ENCODE measurements at regions not wholly inside any gene's neighbourhood (a gene's known extent, or its start where the extent isn't known, plus 50 kb on each side); places are given as distances from the start of the nearest gene placed in this dataset.

GRCh38 chr2:193549661-193550060 is 1354.9 kb upstream of the TMEFF2 start:
- H3K36me3 Mint-ChIP-seq (ENCODE audit: insufficient read depth, unreplicated experiment) = peaks cover 6% of the 10 kb centered on the region
- H3K4me1 ChIP-seq = peaks cover 7% of the 10 kb centered on the region
- peaks cover 37% of the 10 kb centered on the region for H3K9me3 Mint-ChIP-seq (ENCODE audit: unreplicated experiment)
- H3K27me3 Mint-ChIP-seq (ENCODE audit: insufficient read depth, unreplicated experiment) = no peaks in the 10 kb centered on the region
- ChIA-PET CTCF (no interaction called here), POLR2A (no interaction called here)
- DNase-seq = no peak
- H3K36me3 ChIP-seq (ENCODE audit: control insufficient read depth, insufficient read depth, low read length) = no peaks in the 10 kb centered on the region
- peaks cover 9% of the 10 kb centered on the region for H3K4me1 Mint-ChIP-seq (ENCODE audit: low read depth, unreplicated experiment)
- no peak overlapping the region for H3K27ac Mint-ChIP-seq (ENCODE audit: unreplicated experiment)
- H3K9me3 ChIP-seq = peaks cover 13% of the 10 kb centered on the region
- TF ChIP-seq CTCF (IDR thresholded peaks at IDR 0.05; ENCODE audit: insufficient read depth in 1 of 2, low read depth in 1 of 2, low read length in 1 of 2, severe bottlenecking in 1 of 2, unreplicated experiment in 1 of 2) = no peak
- BruUV-seq (replicated peaks) = no TSS peak
- no peaks in the 10 kb centered on the region for H3K27me3 ChIP-seq (replicated peaks; ENCODE audit: control insufficient read depth, insufficient read depth, low read length)
- intact Hi-C loops (cut with micrococcal nuclease; ENCODE audit: unreplicated experiment) = no loop called here
- H3K4me3 Mint-ChIP-seq (ENCODE audit: unreplicated experiment) = no peak overlapping the region
- H3K4me3 ChIP-seq (ENCODE audit: low read depth, low read length) = no peak overlapping the region

DNA sequence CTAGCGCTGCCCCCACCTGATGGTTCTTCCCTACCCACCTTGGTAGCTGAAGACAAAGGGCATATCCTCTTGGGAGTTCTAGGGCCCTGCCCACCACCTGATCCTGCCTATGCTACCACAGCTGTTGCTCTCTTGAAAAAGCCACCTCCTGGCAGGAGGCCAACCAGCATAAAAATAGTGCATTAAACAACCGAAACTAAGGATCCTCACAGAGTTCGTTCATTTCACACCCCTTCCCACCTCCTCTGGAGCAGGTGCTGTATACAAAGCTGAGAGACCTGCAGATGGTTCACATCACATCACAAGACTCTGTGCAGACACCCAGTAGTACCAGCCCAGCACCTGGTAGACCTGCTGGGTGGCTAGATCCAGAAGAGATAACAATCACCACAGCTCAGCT is 1348.0 kb upstream of the TMEFF2 start:
- Mint-ChIP-seq H3K9me3 (ENCODE audit: unreplicated experiment) (peaks cover 29% of the 10 kb centered on the region), H3K27me3 (ENCODE audit: insufficient read depth, unreplicated experiment) (no peaks in the 10 kb centered on the region), H3K4me3 (ENCODE audit: unreplicated experiment) (no peak overlapping the region), H3K4me1 (ENCODE audit: low read depth, unreplicated experiment) (peaks cover 30% of the 10 kb centered on the region), H3K36me3 (ENCODE audit: insufficient read depth, unreplicated experiment) (peaks cover 6% of the 10 kb centered on the region), H3K27ac (ENCODE audit: unreplicated experiment) (peak overlapping the region; percentile 59)
- Histone ChIP-seq H3K9me3 (peaks cover 4% of the 10 kb centered on the region; the same call in 1 of the 2 replicates), H3K4me1 (peaks cover 41% of the 10 kb centered on the region), H3K27me3 (replicated peaks; ENCODE audit: control insufficient read depth, insufficient read depth, low read length) (no peaks in the 10 kb centered on the region), H3K4me3 (ENCODE audit: low read depth, low read length) (no peak overlapping the region), H3K36me3 (ENCODE audit: control insufficient read depth, insufficient read depth, low read length) (no peaks in the 10 kb centered on the region)
- ChIA-PET POLR2A (no interaction called here), CTCF (interaction anchor here (1.6 kb wide), 1 partner anchor 41 kb away, joined by 4 read pairs; no protein-coding TSS in a partner anchor)
- BruUV-seq (replicated peaks) = no TSS peak
- DNase-seq = peak; percentile 6 to 39
- intact Hi-C loops (cut with micrococcal nuclease; ENCODE audit: unreplicated experiment) = no loop called here
- no peak for TF ChIP-seq CTCF (IDR thresholded peaks at IDR 0.05; ENCODE audit: insufficient read depth in 1 of 2, low read depth in 1 of 2, low read length in 1 of 2, severe bottlenecking in 1 of 2, unreplicated experiment in 1 of 2)

GRCh38 chr2:193539188-193539587 is 1344.5 kb upstream of the TMEFF2 start:
- no peak for DNase-seq
- no TSS peak for BruUV-seq (replicated peaks)
- no peak for TF ChIP-seq CTCF (IDR thresholded peaks at IDR 0.05; ENCODE audit: insufficient read depth in 1 of 2, low read depth in 1 of 2, low read length in 1 of 2, severe bottlenecking in 1 of 2, unreplicated experiment in 1 of 2)
- peaks cover 16% of the 10 kb centered on the region for H3K4me1 Mint-ChIP-seq (ENCODE audit: low read depth, unreplicated experiment)
- no peaks in the 10 kb centered on the region for H3K27me3 ChIP-seq (replicated peaks; ENCODE audit: control insufficient read depth, insufficient read depth, low read length)
- intact Hi-C loops (cut with micrococcal nuclease; ENCODE audit: unreplicated experiment) = no loop called here
- H3K4me3 Mint-ChIP-seq (ENCODE audit: unreplicated experiment) = no peak overlapping the region
- ChIA-PET CTCF (no interaction called here), POLR2A (no interaction called here)
- no peak overlapping the region for H3K4me3 ChIP-seq (ENCODE audit: low read depth, low read length)
- no peaks in the 10 kb centered on the region; the same call in 1 of the 2 replicates for H3K9me3 ChIP-seq
- no peaks in the 10 kb centered on the region for H3K27me3 Mint-ChIP-seq (ENCODE audit: insufficient read depth, unreplicated experiment)
- no peak overlapping the region for H3K27ac Mint-ChIP-seq (ENCODE audit: unreplicated experiment)
- no peaks in the 10 kb centered on the region for H3K36me3 Mint-ChIP-seq (ENCODE audit: insufficient read depth, unreplicated experiment)
- H3K4me1 ChIP-seq = peaks cover 29% of the 10 kb centered on the region
- no peaks in the 10 kb centered on the region for H3K36me3 ChIP-seq (ENCODE audit: control insufficient read depth, insufficient read depth, low read length)
- H3K9me3 Mint-ChIP-seq (ENCODE audit: unreplicated experiment) = peaks cover 7% of the 10 kb centered on the region
